Right lobe of liver (tissue), 4 donors: ENCODE measurements at regions not wholly inside any gene's neighbourhood (a gene's known extent, or its start where the extent isn't known, plus 50 kb on each side); places are given as distances from the start of the nearest gene placed in this dataset.

Experiments used
- CTCF ChIP-seq, 4 donors: fragments of 200-600 bp in 3 of 4; fragments of 450-650 bp in 1 of 4; IDR thresholded peaks; one replicate each; pipeline versions ENCODE4 v1.5.1 to v1.8.0; 2016 to 2022; ENCODE audit warnings: antibody characterized with exemption in 4 of 4, mild to moderate bottlenecking in 2 of 4
- POLR2A ChIP-seq: fragments of 450-650 bp; IDR thresholded peaks from one replicate; pipeline ENCODE4 v1.6.1; 2017; ENCODE audit warnings: antibody characterized with exemption, mild to moderate bottlenecking
- donor health status: DM: no; HTN: no; CAD: no.
- donor health status: DM: no; HTN: no; CAD: no.
- donor health status: DM: no; HTN: yes; CAD: no.

DNA sequence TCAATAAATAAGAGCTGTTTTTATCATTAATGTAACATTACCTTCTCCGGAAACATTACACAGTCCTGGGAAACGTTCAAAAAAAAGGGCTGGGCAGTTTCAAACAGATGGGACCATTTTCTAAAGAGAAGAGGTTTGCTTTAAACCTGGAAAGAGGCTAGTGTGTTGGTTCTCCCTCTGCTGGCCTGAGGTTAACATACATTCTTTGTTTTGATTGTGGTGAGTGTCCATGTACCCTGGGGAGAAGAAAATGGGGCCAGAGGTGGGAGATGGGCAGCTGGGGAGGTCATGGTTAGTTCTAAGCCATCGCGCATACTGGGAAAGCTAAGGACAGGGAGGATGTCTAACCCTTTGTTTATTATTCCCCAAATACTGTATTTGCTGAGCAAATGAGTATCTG is 194.7 kb downstream of the CPEB2 start:
- TF ChIP-seq CTCF (IDR thresholded peaks at IDR 0.05) (peak in 3 of 4 donors; percentile 22 to 34 (median 28)), POLR2A (no peak)
